ENCODE measurements at regions not wholly inside any gene's neighbourhood (a gene's known extent, or its start where the extent isn't known, plus 50 kb on each side); places are given as distances from the start of the nearest gene placed in this dataset.

GRCh38 chr5:4643960-4644359, 496.2 kb upstream of the ADAMTS16 start:
- TF ChIP-seq CTCF (IDR thresholded peaks at IDR 0.05) = no peak
- H3K36me3 ChIP-seq = no peaks in the 10 kb centered on the region
- no peak overlapping the region for H3K27ac ChIP-seq
- DNase-seq (ENCODE audit: low spot score) = no peak
- no peaks in the 10 kb centered on the region for H3K27me3 ChIP-seq (replicated peaks; ENCODE audit: insufficient read depth)
- ATAC-seq (ENCODE audit: insufficient number of reproducible peaks, low FRiP score, low read depth) = no peak
- no peaks in the 10 kb centered on the region for H3K4me1 ChIP-seq (ENCODE audit: control insufficient read depth in 1 of 2, low read depth in 2 of 2)
- no peak overlapping the region for H3K4me3 ChIP-seq
- no peaks in the 10 kb centered on the region for H3K9me3 ChIP-seq

- Histone ChIP-seq H3K27ac (no peak overlapping the region), H3K9me3 (no peaks in the 10 kb centered on the region), H3K4me3 (no peak overlapping the region), H3K27me3 (replicated peaks; ENCODE audit: insufficient read depth) (no peaks in the 10 kb centered on the region), H3K4me1 (ENCODE audit: control insufficient read depth in 1 of 2, low read depth in 2 of 2) (no peaks in the 10 kb centered on the region), H3K36me3 (no peaks in the 10 kb centered on the region)
- TF ChIP-seq CTCF (IDR thresholded peaks at IDR 0.05) = no peak
- DNase-seq (ENCODE audit: low spot score) (no peak), ATAC-seq (ENCODE audit: insufficient number of reproducible peaks, low FRiP score, low read depth) (no peak)
These were observed 493.3 kb upstream of the ADAMTS16 start for GRCh38 chr5:4646715-4647375.

GRCh38 chr5:4647955-4648354, 492.2 kb upstream of the ADAMTS16 start:
- TF ChIP-seq CTCF (IDR thresholded peaks at IDR 0.05) = no peak
- Histone ChIP-seq H3K9me3 (no peaks in the 10 kb centered on the region), H3K36me3 (no peaks in the 10 kb centered on the region), H3K4me3 (no peak overlapping the region), H3K27me3 (replicated peaks; ENCODE audit: insufficient read depth) (no peaks in the 10 kb centered on the region), H3K4me1 (ENCODE audit: control insufficient read depth in 1 of 2, low read depth in 2 of 2) (no peaks in the 10 kb centered on the region), H3K27ac (no peak overlapping the region)
- no peak for ATAC-seq (ENCODE audit: insufficient number of reproducible peaks, low FRiP score, low read depth)
- no peak for DNase-seq (ENCODE audit: low spot score)

- Histone ChIP-seq H3K27ac (no peak overlapping the region), H3K9me3 (no peaks in the 10 kb centered on the region), H3K4me1 (ENCODE audit: control insufficient read depth in 1 of 2, low read depth in 2 of 2) (no peaks in the 10 kb centered on the region), H3K36me3 (no peaks in the 10 kb centered on the region), H3K4me3 (no peak overlapping the region), H3K27me3 (replicated peaks; ENCODE audit: insufficient read depth) (no peaks in the 10 kb centered on the region)
- no peak for TF ChIP-seq CTCF (IDR thresholded peaks at IDR 0.05)
- no peak for ATAC-seq (ENCODE audit: insufficient number of reproducible peaks, low FRiP score, low read depth)
- DNase-seq (ENCODE audit: low spot score) = no peak
These were observed 488.1 kb upstream of the ADAMTS16 start for GRCh38 chr5:4651806-4652565.

- no peak for TF ChIP-seq CTCF (IDR thresholded peaks at IDR 0.05)
- ATAC-seq (ENCODE audit: insufficient number of reproducible peaks, low FRiP score, low read depth) (no peak), DNase-seq (ENCODE audit: low spot score) (no peak)
- no peak overlapping the region for H3K27ac ChIP-seq
- H3K36me3 ChIP-seq = no peaks in the 10 kb centered on the region
- H3K27me3 ChIP-seq (replicated peaks; ENCODE audit: insufficient read depth) = no peaks in the 10 kb centered on the region
- no peaks in the 10 kb centered on the region for H3K4me1 ChIP-seq (ENCODE audit: control insufficient read depth in 1 of 2, low read depth in 2 of 2)
- H3K4me3 ChIP-seq = no peak overlapping the region
- no peaks in the 10 kb centered on the region for H3K9me3 ChIP-seq
These were observed 486.7 kb upstream of the ADAMTS16 start for GRCh38 chr5:4653475-4653874.

Data from thoracic aorta (tissue), 2 donors.